Stimulated activated CD4-positive, alpha-beta T cell treated with anti-CD3 and anti-CD28 coated beads, Interleukin-12 subunit alpha, Interleukin-12 subunit beta, amount 100 ng/mL, for 24 hours (primary cell): ENCODE measurements at regions not wholly inside any gene's neighbourhood (a gene's known extent, or its start where the extent isn't known, plus 50 kb on each side); places are given as distances from the start of the nearest gene placed in this dataset.

ENCODE experiments used
- DNase-seq, 2 experiments: peaks; one replicate each; pipeline ENCODE4 v3.0.0-alpha.2; 2020; ENCODE audit warnings: low read depth in 2 of 2

GRCh38 chr3:168394439-168394838 is 298.7 kb upstream of the GOLIM4 start:
- DNase-seq, result no peak

- no peak for DNase-seq
Observed at GRCh38 chr3:168386301-168386700, 290.6 kb upstream of the GOLIM4 start.

GRCh38 chr3:168384990-168385389 is 289.3 kb upstream of the GOLIM4 start:
- no peak for DNase-seq

GRCh38 chr3:168383573-168383972 is 287.8 kb upstream of the GOLIM4 start:
- DNase-seq, result no peak

- no peak for DNase-seq
Observed at GRCh38 chr3:168371846-168372245, 276.1 kb upstream of the GOLIM4 start.

DNA sequence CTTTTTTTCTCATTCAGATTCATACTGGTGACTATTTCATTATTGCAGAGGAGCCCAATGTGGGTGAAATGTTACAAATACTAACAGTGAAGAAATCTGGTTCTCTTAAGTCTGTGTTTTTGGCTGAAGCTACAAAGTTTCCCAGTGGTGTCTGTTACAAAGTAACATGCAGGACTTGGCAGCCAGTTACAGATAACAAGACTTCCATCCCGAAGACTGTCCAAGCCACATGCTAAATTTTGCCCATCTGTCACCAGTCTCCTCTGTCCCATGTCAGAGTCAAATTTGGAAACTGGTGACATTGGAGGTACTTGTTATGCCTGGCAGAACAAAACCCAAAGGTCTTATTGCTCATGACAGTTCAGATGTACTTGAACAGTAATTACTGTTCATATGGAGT is 269.2 kb upstream of the GOLIM4 start:
- no peak for DNase-seq

- DNase-seq, result no peak
Observed at GRCh38 chr3:168362661-168363247, 267.0 kb upstream of the GOLIM4 start.

GRCh38 chr3:168362156-168362555 is 266.4 kb upstream of the GOLIM4 start:
- DNase-seq, result no peak

DNA sequence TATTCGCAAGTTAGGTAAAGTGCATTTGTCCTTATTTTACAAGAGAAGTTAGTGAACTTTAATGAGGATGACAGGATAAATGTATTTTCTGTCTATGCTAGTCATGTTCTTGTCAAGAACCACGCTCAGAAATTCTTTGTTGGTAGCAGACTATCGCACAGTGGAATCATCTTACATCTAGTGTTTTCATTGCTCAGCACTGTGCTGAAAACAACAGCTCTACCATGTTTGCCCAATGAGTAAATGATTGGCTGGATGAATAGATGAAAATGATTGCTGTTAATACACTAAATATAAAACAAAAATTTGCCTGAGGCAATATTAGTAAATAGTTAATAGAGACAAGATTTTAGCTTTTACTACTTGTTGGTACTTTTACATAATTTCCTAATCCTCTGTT is 265.3 kb upstream of the GOLIM4 start:
- no peak for DNase-seq

- DNase-seq, result no peak
Observed at GRCh38 chr3:168342946-168343850, 247.5 kb upstream of the GOLIM4 start.

GRCh38 chr3:168341956-168342936 is 246.5 kb upstream of the GOLIM4 start:
- DNase-seq, result no peak

GRCh38 chr3:168341192-168341815 is 245.6 kb upstream of the GOLIM4 start:
- no peak for DNase-seq

GRCh38 chr3:168338161-168338560 is 242.4 kb upstream of the GOLIM4 start:
- no peak for DNase-seq

GRCh38 chr3:168336276-168336675 is 240.6 kb upstream of the GOLIM4 start:
- DNase-seq, result no peak

DNA sequence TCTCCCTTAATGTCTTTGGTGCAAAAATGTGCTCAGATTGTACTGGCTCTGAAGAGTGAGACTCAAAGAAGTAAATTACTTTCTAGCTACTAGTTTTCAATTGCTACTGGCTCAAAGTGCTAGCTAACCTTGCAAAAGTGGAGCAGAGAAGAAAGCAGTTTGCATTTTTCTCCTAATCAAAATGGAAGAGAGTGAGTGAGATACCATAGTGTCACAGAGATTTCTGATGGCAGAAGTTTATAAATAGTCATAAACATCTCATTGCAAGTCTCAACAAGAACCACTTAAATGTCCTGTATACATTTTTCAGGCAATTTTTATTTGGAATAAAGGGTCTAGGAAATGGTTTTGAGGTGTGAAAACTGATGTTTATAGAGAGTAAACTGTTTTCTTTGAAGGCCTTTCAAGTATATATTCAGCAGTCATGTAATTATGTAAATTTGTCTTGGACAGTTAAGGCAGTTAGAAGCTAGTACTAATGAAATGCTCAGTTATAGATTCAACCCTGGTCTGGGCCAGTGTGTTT is 237.7 kb upstream of the GOLIM4 start:
- DNase-seq, result no peak

DNA sequence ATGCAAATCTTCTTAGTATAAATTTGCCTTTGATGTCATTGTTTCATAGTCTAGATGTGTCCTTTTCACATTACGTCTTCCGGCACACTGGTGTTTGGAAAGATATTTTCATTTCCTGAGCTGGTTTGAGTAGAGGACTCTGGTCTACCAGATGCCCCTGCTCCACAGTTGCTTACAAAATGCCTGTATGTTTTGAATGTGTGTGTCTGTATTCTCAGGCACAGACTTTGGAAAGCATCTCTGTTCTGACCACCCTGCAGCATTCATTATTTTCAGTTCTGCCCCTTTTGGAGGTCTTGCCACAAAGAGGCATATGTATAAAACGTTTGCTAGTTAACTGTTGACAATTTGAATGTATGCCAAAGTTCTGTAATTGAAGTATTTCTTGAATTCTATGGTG is 236.0 kb upstream of the GOLIM4 start:
- no peak for DNase-seq

DNA sequence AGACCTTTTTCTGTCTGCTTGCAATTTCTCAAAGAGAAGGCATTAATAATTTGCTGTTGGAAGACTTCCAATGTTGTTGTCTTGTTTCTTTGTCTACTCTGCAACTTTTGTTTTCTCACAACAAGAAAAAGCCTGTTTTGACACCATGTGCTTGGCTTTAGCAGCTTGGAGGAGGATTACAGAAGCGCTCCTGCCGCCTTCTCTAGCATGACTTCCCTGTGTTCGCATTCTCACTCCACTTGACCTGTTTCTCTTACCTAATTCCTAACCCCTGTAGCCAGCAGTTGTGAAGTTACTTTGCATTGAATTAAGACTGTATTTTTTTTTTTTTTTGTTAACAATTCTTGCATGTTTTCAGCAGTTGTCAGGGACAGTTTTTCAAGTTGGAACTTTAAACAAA is 235.3 kb upstream of the GOLIM4 start:
- no peak for DNase-seq

GRCh38 chr3:168327856-168328255 is 232.1 kb upstream of the GOLIM4 start:
- no peak for DNase-seq

DNA sequence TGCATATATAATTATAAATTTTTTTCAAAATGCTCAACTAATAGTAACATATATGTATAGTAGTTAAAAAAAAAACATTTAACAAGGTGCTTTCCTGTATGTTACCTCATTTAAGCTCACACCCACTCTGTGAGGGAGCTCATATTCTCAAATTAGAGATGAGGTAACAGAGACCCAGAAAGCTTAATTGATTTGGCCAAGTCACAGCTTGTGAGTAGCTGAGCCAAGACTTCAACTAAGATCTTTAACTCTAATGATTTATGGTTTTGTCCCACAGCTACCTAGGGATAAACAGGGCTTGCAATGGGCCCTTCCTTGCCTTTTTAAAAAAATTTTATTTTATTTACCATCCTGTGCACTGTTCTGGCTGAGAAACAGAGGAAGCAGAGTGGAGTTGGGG is 230.0 kb upstream of the GOLIM4 start:
- no peak for DNase-seq

DNA sequence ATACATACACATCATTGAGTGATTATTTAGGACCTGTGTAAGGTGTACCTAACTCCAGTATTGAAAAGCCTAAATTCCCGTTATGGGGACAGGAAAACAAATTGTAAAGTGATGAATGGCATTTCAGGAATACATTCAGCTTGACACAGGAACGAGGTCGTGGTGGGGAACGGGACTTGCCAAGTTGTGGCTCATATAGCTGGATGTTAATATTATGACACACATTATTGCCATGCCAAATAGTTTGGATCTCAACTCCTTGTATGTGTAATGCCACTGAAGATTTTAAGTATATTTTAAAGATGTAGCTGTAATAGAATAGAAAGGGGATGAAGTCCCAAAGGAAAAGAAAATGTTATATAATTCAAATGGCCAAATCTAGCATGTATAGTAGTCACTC is 227.2 kb upstream of the GOLIM4 start:
- DNase-seq, result no peak

DNA sequence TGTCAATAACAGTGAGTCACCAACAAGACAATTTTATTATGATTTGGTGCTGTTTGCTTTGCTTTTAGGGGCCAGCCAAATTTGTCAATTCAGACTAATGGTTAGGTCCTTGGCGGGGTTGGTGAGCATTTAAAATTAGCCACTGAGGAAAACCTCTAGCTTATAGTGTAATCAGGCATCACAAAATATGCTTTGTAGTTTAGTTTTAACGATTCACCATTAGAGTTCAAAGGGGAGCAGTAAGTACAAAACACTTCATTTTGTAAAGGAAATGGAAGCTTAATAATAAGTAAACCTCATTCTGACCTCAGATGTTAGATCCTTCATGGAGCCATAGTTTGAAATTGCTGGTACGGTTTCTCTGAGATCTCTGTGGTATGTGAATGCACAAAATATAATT is 218.4 kb upstream of the GOLIM4 start:
- no peak for DNase-seq

- no peak for DNase-seq
Observed at GRCh38 chr3:168312984-168313383, 217.3 kb upstream of the GOLIM4 start.
